Prostate gland (tissue), 2 donors: ENCODE measurements at regions not wholly inside any gene's neighbourhood (a gene's known extent, or its start where the extent isn't known, plus 50 kb on each side); places are given as distances from the start of the nearest gene placed in this dataset.

Experiments
- POLR2A ChIP-seq: fragments of 450-650 bp; IDR thresholded peaks from one replicate; pipeline ENCODE4 v1.6.1; 2016; ENCODE audit warnings: antibody characterized with exemption, mild to moderate bottlenecking
- TF ChIP-seq, protein P1 (sequence below), 4 experiments: fragments of 200-600 bp in 2 of 4; fragments of 450-650 bp in 2 of 4; sonication (generic) in 2 of 4; IDR thresholded peaks; 1 replicate in 3 of 4; 2 replicates in 1 of 4; pipeline ENCODE4 v1.5.1; 2016 to 2019; ENCODE audit warnings: antibody characterized with exemption in 4 of 4, mild to moderate bottlenecking in 2 of 4, moderate library complexity in 2 of 4

DNA sequence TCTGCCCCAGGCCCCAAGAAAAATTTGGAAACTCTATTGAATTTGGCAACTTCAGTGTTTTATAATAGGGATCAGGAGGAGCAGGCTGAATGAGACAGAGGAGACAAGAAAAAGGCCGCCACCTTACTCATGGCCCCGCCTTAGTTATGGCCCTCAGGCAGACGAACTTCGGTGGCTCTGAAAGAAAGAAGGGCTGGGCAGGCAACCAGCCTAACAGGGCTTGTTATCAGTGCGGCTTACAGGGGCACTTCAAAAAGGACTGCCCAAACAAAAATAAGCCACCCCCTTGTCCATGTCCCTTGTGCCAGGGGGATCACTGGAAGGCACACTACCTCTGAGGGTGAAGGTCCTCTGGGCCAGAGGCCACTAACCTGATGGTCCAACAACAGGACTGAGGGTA lies 146.3 kb upstream of the ATF7IP start:
- TF ChIP-seq, protein P1, sequence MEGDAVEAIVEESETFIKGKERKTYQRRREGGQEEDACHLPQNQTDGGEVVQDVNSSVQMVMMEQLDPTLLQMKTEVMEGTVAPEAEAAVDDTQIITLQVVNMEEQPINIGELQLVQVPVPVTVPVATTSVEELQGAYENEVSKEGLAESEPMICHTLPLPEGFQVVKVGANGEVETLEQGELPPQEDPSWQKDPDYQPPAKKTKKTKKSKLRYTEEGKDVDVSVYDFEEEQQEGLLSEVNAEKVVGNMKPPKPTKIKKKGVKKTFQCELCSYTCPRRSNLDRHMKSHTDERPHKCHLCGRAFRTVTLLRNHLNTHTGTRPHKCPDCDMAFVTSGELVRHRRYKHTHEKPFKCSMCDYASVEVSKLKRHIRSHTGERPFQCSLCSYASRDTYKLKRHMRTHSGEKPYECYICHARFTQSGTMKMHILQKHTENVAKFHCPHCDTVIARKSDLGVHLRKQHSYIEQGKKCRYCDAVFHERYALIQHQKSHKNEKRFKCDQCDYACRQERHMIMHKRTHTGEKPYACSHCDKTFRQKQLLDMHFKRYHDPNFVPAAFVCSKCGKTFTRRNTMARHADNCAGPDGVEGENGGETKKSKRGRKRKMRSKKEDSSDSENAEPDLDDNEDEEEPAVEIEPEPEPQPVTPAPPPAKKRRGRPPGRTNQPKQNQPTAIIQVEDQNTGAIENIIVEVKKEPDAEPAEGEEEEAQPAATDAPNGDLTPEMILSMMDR (IDR thresholded peaks at IDR 0.05) = no peak
- no peak for TF ChIP-seq POLR2A
